Body of pancreas (tissue), 4 donors: ENCODE measurements at regions not wholly inside any gene's neighbourhood (a gene's known extent, or its start where the extent isn't known, plus 50 kb on each side); places are given as distances from the start of the nearest gene placed in this dataset.

ENCODE experiments used
- ATAC-seq: fragments of 150-250 bp; one replicate; pipeline ENCODE4 v1.9.1; 2016
- DNase-seq, 4 donors: peaks; one replicate each; pipeline ENCODE4 v3.0.0-alpha.2; 2019
- H3K27ac ChIP-seq, 4 donors: fragments of 200-600 bp; sonication (generic); 1 replicate in 3 of 4; 2 replicates in 1 of 4; pipeline versions ENCODE4 v1.5.1 to v1.6.1; 2016 to 2019; ENCODE audit warnings: mild to moderate bottlenecking in 1 of 4, mixed read lengths in 1 of 4, moderate library complexity in 1 of 4
- H3K27me3 ChIP-seq, 2 donors: fragments of 200-600 bp; sonication (generic); one replicate each; pipeline ENCODE4 v1.6.0; 2016; ENCODE audit warnings: mild to moderate bottlenecking in 1 of 2
- H3K36me3 ChIP-seq, 2 donors: fragments of 200-600 bp; sonication (generic); replicated peaks in 1 of 2; 2 replicates each; pipeline ENCODE4 v1.5.1; 2016; ENCODE audit warnings: low read depth in 2 of 2; ENCODE audit not compliant: insufficient read depth in 1 of 2
- H3K4me1 ChIP-seq: fragments of 200-600 bp; sonication (generic); one replicate; pipeline ENCODE4 v1.6.0; 2016
- H3K4me3 ChIP-seq, 2 donors: fragments of 200-600 bp; sonication (generic); 1 replicate in 1 of 2; 2 replicates in 1 of 2; pipeline ENCODE4 v1.5.1; 2016 to 2019
- H3K9me3 ChIP-seq, 3 donors: fragments of 200-600 bp; sonication (generic); 1 replicate in 2 of 3; 2 replicates in 1 of 3; pipeline ENCODE4 v1.5.1; 2016
- POLR2A ChIP-seq, 3 donors: fragments of 450-650 bp; IDR thresholded peaks; one replicate each; pipeline ENCODE4 v1.6.1; 2016; ENCODE audit warnings: antibody characterized with exemption in 3 of 3, mild to moderate bottlenecking in 2 of 3
- WGBS, 2 donors: methylation state at CpG; one replicate each; pipeline ENCODE4 v1.1.5; 2017; 5-methylcytosine and 5-hydroxymethylcytosine counted together
- intact Hi-C: fragments of 100-400 bp; cut with DNase I; formaldehyde crosslinking; loops from one replicate; pipeline ENCODE4 v1.15.1; 2023
- TF ChIP-seq, protein P1 (sequence below), 7 experiments: fragments of 450-650 bp in 4 of 7; fragments of 200-600 bp in 3 of 7; sonication (generic) in 3 of 7; IDR thresholded peaks; one replicate each; pipeline ENCODE4 v1.5.1; 2016 to 2019; ENCODE audit warnings: antibody characterized with exemption in 7 of 7

DNA sequence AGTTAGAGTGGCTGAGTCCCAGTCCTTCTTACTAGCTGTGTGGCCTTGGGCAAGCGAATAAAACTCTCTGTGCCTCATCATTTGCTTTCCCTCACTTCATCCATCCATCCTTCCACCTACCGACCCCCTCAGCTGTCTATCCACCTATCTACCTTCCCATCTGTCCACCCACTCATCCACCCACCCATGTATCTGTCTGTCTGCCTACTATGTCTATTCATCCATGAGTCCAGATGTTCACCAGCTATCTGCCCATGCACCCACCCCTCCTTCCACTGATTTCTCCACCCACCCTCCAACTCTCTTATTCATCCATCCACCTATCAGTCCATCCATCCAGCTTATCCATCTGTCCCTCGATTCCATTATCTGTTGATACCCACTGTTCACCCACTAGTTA lies 60.4 kb upstream of the ATP2B2 start:
- Histone ChIP-seq H3K9me3 (peaks cover 0 to 7% (median 0%) of the 10 kb centered on the region in 3 donors), H3K4me3 (no peak overlapping the region), H3K27me3 (no peaks in the 10 kb centered on the region), H3K4me1 (no peaks in the 10 kb centered on the region), H3K36me3 (no peaks in the 10 kb centered on the region), H3K27ac (no peak overlapping the region)
- WGBS, 2 donors = 49 to 59% methylated on average over 3 of the region's 3 CpGs
- ATAC-seq (no peak), DNase-seq (no peak)
- TF ChIP-seq, protein P1, sequence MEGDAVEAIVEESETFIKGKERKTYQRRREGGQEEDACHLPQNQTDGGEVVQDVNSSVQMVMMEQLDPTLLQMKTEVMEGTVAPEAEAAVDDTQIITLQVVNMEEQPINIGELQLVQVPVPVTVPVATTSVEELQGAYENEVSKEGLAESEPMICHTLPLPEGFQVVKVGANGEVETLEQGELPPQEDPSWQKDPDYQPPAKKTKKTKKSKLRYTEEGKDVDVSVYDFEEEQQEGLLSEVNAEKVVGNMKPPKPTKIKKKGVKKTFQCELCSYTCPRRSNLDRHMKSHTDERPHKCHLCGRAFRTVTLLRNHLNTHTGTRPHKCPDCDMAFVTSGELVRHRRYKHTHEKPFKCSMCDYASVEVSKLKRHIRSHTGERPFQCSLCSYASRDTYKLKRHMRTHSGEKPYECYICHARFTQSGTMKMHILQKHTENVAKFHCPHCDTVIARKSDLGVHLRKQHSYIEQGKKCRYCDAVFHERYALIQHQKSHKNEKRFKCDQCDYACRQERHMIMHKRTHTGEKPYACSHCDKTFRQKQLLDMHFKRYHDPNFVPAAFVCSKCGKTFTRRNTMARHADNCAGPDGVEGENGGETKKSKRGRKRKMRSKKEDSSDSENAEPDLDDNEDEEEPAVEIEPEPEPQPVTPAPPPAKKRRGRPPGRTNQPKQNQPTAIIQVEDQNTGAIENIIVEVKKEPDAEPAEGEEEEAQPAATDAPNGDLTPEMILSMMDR (IDR thresholded peaks at IDR 0.05) = no peak
- no peak for TF ChIP-seq POLR2A (IDR thresholded peaks at IDR 0.05)
- intact Hi-C loops = no loop called here

DNA sequence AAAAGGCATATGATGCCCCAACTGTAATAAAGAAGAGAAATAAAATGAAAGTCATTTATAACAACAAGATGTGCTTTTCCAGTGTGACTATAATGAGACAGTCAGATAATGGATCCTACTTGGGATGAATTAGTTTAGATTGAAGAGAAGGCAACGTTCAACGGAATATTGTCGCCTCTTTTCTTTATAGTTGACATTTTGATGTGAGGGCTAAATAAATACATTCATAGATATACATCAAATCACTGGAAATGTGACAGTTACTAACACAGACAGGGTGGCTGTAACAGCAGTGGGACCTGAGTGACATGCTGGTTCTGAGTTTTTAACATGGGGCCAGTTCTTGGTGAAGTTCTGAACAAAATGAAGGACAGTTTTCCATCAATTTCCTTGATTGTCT lies 61.1 kb upstream of the ATP2B2 start:
- DNase-seq = no peak
- TF ChIP-seq POLR2A (IDR thresholded peaks at IDR 0.05) = no peak
- TF ChIP-seq, protein P1 (IDR thresholded peaks at IDR 0.05) = no peak
- H3K27me3 ChIP-seq = no peaks in the 10 kb centered on the region
- H3K27ac ChIP-seq = no peak overlapping the region
- intact Hi-C loops = no loop called here
- H3K4me1 ChIP-seq = no peaks in the 10 kb centered on the region
- no peak overlapping the region for H3K4me3 ChIP-seq
- H3K36me3 ChIP-seq = no peaks in the 10 kb centered on the region
- peaks cover 0 to 7% (median 0%) of the 10 kb centered on the region in 3 donors for H3K9me3 ChIP-seq
- ATAC-seq = no peak
- WGBS, 2 donors = 77 to 84% methylated on average over 3 of the region's 3 CpGs

DNA sequence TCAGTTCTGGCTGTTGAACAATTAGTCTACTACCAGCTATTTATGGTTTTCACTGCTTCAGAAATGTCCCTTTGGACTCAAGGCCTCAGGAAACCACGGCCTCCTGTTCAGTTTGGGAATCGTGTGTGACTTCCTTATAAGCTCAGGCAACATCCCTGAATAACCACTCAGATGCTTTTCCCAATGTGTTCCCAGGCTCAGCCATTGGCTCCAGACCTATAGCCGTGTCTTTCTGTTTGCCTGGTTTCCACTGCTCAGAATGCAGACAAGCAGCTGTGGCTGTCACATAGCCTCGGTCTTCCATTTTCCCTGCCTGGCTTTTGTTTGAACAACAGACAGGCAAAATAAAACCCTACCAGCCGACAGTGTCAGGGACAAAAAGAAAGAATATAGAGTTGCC lies 63.2 kb upstream of the ATP2B2 start:
- H3K9me3 ChIP-seq = peaks cover 0 to 7% (median 0%) of the 10 kb centered on the region in 3 donors
- intact Hi-C loops = no loop called here
- TF ChIP-seq POLR2A (IDR thresholded peaks at IDR 0.05) = no peak
- TF ChIP-seq, protein P1 (IDR thresholded peaks at IDR 0.05) = no peak
- H3K27me3 ChIP-seq = no peaks in the 10 kb centered on the region
- H3K4me1 ChIP-seq = no peaks in the 10 kb centered on the region
- H3K36me3 ChIP-seq = no peaks in the 10 kb centered on the region
- DNase-seq (no peak), ATAC-seq (no peak)
- no peak overlapping the region for H3K27ac ChIP-seq
- WGBS, 2 donors = 35 to 54% methylated on average over 5 of the region's 5 CpGs
- H3K4me3 ChIP-seq = no peak overlapping the region

DNA sequence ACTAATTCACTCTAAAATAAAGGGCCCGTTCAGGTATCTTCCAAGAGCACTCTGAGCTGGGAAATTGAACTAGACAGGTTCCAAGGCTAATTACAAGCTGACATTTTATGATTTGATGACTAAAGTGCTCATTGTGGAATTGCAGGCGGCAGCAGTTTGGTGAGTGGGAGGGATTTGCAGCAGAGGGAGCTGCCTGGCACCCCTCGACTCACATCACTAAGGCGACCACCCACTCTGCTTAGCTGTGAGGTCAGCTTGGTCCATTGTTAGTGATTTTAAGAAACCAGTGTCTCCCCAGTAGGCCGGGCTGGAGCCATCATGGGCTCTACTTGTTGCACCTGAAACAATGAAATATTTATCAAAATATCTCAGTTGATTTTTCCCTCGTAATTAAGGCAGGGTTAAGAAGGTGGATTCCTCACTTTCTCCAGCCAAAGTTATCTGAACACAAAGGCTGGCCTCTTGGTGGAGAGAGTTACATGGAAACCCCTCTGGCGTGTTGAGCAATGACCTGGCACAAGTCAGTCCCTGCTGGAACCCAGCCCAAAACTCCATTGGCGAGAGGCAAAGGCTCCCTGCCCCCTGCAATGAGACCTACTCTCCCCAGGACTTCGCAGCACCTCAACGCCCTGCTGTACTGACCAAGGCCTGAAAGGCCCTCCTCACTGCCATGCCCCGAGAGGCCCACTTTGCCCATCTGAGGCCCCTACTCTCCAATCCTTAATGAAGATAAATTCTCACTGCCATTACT lies 65.0 kb upstream of the ATP2B2 start:
- no peaks in the 10 kb centered on the region for H3K27me3 ChIP-seq
- H3K4me3 ChIP-seq = no peak overlapping the region
- H3K4me1 ChIP-seq = no peaks in the 10 kb centered on the region
- no peaks in the 10 kb centered on the region for H3K9me3 ChIP-seq
- no peak overlapping the region for H3K27ac ChIP-seq
- TF ChIP-seq POLR2A (IDR thresholded peaks at IDR 0.05) = no peak
- TF ChIP-seq, protein P1 (IDR thresholded peaks at IDR 0.05) = no peak
- no peaks in the 10 kb centered on the region for H3K36me3 ChIP-seq
- peak; percentile 6 to 43 (median 27) for DNase-seq
- intact Hi-C loops = no loop called here
- ATAC-seq = no peak
- 67 to 69% methylated on average over 10 to 11 of the region's 11 CpGs for WGBS, 2 donors

DNA sequence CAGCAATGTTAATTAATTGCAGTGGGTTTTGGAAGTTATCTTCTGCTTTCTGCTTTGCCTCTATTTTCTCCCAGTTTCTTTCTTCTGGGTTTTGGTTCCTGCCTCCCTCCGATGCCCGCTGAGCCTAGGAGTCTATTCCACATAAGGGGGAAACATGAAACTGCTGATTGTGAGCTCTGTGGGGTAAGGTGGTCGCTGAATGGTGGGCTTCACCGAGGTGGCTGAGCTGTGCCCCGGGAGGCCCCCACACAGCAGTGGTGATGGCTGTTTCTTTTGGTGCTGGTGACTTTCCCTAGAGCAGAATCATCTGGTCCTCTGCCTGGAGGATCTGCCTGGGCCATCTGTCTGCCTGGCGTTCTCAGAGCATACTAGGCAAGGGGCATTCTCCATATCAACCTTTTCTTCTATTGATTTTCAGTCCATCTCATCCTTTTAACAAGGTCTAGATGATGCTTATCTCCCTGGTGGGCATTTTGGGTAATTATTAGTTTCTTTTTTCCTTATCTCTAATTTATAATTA lies 68.8 kb upstream of the ATP2B2 start:
- Histone ChIP-seq H3K36me3 (no peaks in the 10 kb centered on the region), H3K9me3 (no peaks in the 10 kb centered on the region), H3K4me1 (no peaks in the 10 kb centered on the region), H3K27ac (no peak overlapping the region), H3K27me3 (no peaks in the 10 kb centered on the region), H3K4me3 (no peak overlapping the region)
- 56 to 70% methylated on average over 6 of the region's 6 CpGs for WGBS, 2 donors
- ATAC-seq (no peak), DNase-seq (no peak)
- TF ChIP-seq, protein P1 (IDR thresholded peaks at IDR 0.05) = no peak
- no peak for TF ChIP-seq POLR2A (IDR thresholded peaks at IDR 0.05)
- intact Hi-C loops = no loop called here
